HuH-7 (cell line): ENCODE measurements at regions not wholly inside any gene's neighbourhood (a gene's known extent, or its start where the extent isn't known, plus 50 kb on each side); places are given as distances from the start of the nearest gene placed in this dataset.

Source experiments
- DNase-seq: peaks from one replicate; pipeline ENCODE4 v3.0.0; 2011; ENCODE audit warnings: low spot score

- no peak for DNase-seq
Measured at GRCh38 chr16:89043636-89044417, 49.8 kb upstream of the ACSF3 start.
